Upper lobe of left lung (tissue), 6 donors: ENCODE measurements at regions not wholly inside any gene's neighbourhood (a gene's known extent, or its start where the extent isn't known, plus 50 kb on each side); places are given as distances from the start of the nearest gene placed in this dataset.
A peak's percentile ranks its signal among the peaks of the same experiment; 100 is the strongest.

ENCODE experiments used
- ATAC-seq, 2 donors: fragments of 200-7000 bp; cut with Tn5 transposase; one replicate each; pipeline ENCODE4 v1.9.1; 2022; ENCODE audit warnings: mild to moderate bottlenecking in 2 of 2, moderate library complexity in 2 of 2; ENCODE audit not compliant: low FRiP score in 2 of 2
- DNase-seq, 2 donors: peaks; one replicate each; pipeline ENCODE4 v3.0.0-alpha.2; 2019 to 2020
- H3K27ac ChIP-seq, 4 donors: fragments of 200-600 bp; sonication (generic); one replicate each; pipeline ENCODE4 v1.5.1; 2016 to 2019
- H3K27me3 ChIP-seq, 4 donors: fragments of 200-600 bp; sonication (generic); one replicate each; pipeline ENCODE4 v1.5.1; 2017 to 2019
- H3K36me3 ChIP-seq, 4 donors: fragments of 200-600 bp; sonication (generic); one replicate each; pipeline ENCODE4 v1.5.1; 2016 to 2019
- H3K4me1 ChIP-seq, 4 donors: fragments of 200-600 bp; sonication (generic); one replicate each; pipeline ENCODE4 v1.5.1; 2018 to 2019
- H3K4me3 ChIP-seq, 4 donors: fragments of 200-600 bp; sonication (generic); one replicate each; pipeline ENCODE4 v1.5.1; 2017 to 2019; ENCODE audit warnings: mild to moderate bottlenecking in 2 of 4, moderate library complexity in 1 of 4
- H3K9me3 ChIP-seq, 4 donors: fragments of 200-600 bp; sonication (generic); one replicate each; pipeline ENCODE4 v1.5.1; 2018 to 2019
- EP300 ChIP-seq, 4 donors: sonication (generic); formaldehyde crosslinking; IDR thresholded peaks; one replicate each; pipeline ENCODE4 v1.5.1; 2017; ENCODE audit warnings: antibody characterized with exemption in 4 of 4, control low read depth in 2 of 4
- POLR2A ChIP-seq, 4 donors: fragments of 450-650 bp; IDR thresholded peaks; one replicate each; pipeline ENCODE4 v1.5.1; 2016 to 2017; ENCODE audit warnings: antibody characterized with exemption in 4 of 4, mild to moderate bottlenecking in 2 of 4
- POLR2AphosphoS5 ChIP-seq, 2 donors: sonication (generic); formaldehyde crosslinking; IDR thresholded peaks; one replicate each; pipeline ENCODE4 v1.5.1; 2017; ENCODE audit warnings: antibody characterized with exemption in 2 of 2
- WGBS, 2 donors: methylation state at CpG; one replicate each; pipeline ENCODE4 v1.1.5; 2017 to 2018; 5-methylcytosine and 5-hydroxymethylcytosine counted together
- TF ChIP-seq, protein P1 (sequence below), 6 experiments: fragments of 450-650 bp in 4 of 6; fragments of 200-600 bp in 2 of 6; sonication (generic) in 2 of 6; IDR thresholded peaks; one replicate each; pipeline ENCODE4 v1.5.1; 2016 to 2019; ENCODE audit warnings: antibody characterized with exemption in 6 of 6
- donor health status: DM: no; HTN: no; CAD: no; lungs with moderate emphysema.
- donor health status: DM: no; HTN: yes; CAD: no; lungs with severe emphysema.

- 87% methylated on average over 1 of the region's 1 CpG for WGBS, 2 donors
- H3K4me1 ChIP-seq, result no peaks in the 10 kb centered on the region
- TF ChIP-seq, protein P1, sequence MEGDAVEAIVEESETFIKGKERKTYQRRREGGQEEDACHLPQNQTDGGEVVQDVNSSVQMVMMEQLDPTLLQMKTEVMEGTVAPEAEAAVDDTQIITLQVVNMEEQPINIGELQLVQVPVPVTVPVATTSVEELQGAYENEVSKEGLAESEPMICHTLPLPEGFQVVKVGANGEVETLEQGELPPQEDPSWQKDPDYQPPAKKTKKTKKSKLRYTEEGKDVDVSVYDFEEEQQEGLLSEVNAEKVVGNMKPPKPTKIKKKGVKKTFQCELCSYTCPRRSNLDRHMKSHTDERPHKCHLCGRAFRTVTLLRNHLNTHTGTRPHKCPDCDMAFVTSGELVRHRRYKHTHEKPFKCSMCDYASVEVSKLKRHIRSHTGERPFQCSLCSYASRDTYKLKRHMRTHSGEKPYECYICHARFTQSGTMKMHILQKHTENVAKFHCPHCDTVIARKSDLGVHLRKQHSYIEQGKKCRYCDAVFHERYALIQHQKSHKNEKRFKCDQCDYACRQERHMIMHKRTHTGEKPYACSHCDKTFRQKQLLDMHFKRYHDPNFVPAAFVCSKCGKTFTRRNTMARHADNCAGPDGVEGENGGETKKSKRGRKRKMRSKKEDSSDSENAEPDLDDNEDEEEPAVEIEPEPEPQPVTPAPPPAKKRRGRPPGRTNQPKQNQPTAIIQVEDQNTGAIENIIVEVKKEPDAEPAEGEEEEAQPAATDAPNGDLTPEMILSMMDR (IDR thresholded peaks at IDR 0.05), result no peak
- TF ChIP-seq POLR2A (IDR thresholded peaks at IDR 0.05), result no peak
- H3K4me3 ChIP-seq, result no peak overlapping the region
- DNase-seq, result no peak
- H3K27ac ChIP-seq, result no peak overlapping the region
- H3K27me3 ChIP-seq, result no peaks in the 10 kb centered on the region
- no peaks in the 10 kb centered on the region for H3K9me3 ChIP-seq
- peak in 1 of 2 donors; percentile 45 for ATAC-seq
- no peaks in the 10 kb centered on the region for H3K36me3 ChIP-seq
Observed at GRCh38 chr2:234267534-234267933, 217.0 kb downstream of the SPP2 start.

DNA sequence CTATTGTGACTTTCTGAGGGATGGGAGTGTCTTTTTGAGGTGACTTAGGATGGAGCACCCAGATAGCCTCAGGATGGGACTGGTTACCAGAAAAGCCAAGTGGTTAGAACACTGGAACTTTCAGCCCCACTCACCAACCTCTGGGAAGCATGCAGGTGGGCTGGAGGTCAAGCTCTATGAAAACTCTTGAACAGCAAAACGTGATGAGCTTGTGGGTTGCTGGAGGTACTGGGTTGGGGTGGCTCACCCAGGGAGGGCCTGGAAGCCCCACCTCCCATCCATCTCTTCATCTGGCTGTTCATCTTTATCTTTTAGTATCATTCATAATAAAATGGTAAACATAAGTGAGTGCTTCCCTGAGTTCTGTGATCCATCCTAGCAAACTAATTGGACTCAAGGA lies 216.4 kb downstream of the SPP2 start:
- H3K27ac ChIP-seq, result no peak overlapping the region
- no peaks in the 10 kb centered on the region for H3K9me3 ChIP-seq
- ATAC-seq (no peak), DNase-seq (no peak)
- TF ChIP-seq POLR2A (IDR thresholded peaks at IDR 0.05) (no peak), EP300 (IDR thresholded peaks at IDR 0.05) (no peak), POLR2AphosphoS5 (IDR thresholded peaks at IDR 0.05) (no peak)
- TF ChIP-seq, protein P1 (IDR thresholded peaks at IDR 0.05), result no peak
- no peaks in the 10 kb centered on the region for H3K36me3 ChIP-seq
- 82 to 92% methylated on average over 1 of the region's 1 CpG for WGBS, 2 donors
- no peaks in the 10 kb centered on the region for H3K27me3 ChIP-seq
- H3K4me3 ChIP-seq, result no peak overlapping the region
- no peaks in the 10 kb centered on the region for H3K4me1 ChIP-seq

DNA sequence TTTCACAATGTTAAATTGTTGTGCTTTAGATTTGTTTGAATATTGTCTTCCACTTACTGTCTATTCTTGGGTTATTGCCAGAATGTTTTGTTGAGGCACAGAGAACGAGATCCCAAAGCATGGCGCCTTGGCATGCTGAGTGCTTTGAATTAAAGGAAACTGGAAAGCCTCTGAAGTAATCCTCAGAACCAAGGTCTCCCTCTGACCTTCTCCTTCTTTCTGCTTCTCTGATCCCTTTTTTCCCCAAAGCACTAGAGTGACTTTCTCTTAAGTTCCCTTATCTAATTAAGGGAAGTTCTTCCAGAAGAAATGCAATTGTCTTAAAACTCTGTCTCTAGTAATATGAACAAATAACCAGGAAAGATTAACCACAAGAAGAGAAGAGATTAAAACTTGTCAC lies 214.7 kb downstream of the SPP2 start:
- ATAC-seq (no peak), DNase-seq (no peak)
- H3K27ac ChIP-seq, result no peak overlapping the region
- H3K36me3 ChIP-seq, result no peaks in the 10 kb centered on the region
- no peaks in the 10 kb centered on the region for H3K4me1 ChIP-seq
- no peaks in the 10 kb centered on the region for H3K9me3 ChIP-seq
- no peak for TF ChIP-seq EP300 (IDR thresholded peaks at IDR 0.05)
- no peak for TF ChIP-seq POLR2A (IDR thresholded peaks at IDR 0.05)
- TF ChIP-seq POLR2AphosphoS5 (IDR thresholded peaks at IDR 0.05), result no peak
- TF ChIP-seq, protein P1 (IDR thresholded peaks at IDR 0.05), result no peak
- H3K4me3 ChIP-seq, result no peak overlapping the region
- 79 to 90% methylated on average over 2 of the region's 2 CpGs for WGBS, 2 donors
- no peaks in the 10 kb centered on the region for H3K27me3 ChIP-seq

GRCh38 chr2:234261736-234262135 lies 211.2 kb downstream of the SPP2 start:
- no peak overlapping the region for H3K4me3 ChIP-seq
- H3K27ac ChIP-seq, result no peak overlapping the region
- H3K4me1 ChIP-seq, result no peaks in the 10 kb centered on the region
- no peak for DNase-seq
- H3K27me3 ChIP-seq, result no peaks in the 10 kb centered on the region
- H3K36me3 ChIP-seq, result no peaks in the 10 kb centered on the region
- no peaks in the 10 kb centered on the region for H3K9me3 ChIP-seq
- TF ChIP-seq EP300 (IDR thresholded peaks at IDR 0.05), result no peak
- TF ChIP-seq, protein P1 (IDR thresholded peaks at IDR 0.05), result no peak
- no peak for TF ChIP-seq POLR2AphosphoS5 (IDR thresholded peaks at IDR 0.05)
- no peak for TF ChIP-seq POLR2A (IDR thresholded peaks at IDR 0.05)
- 79 to 83% methylated on average over 2 of the region's 2 CpGs for WGBS, 2 donors
- ATAC-seq, result no peak

DNA sequence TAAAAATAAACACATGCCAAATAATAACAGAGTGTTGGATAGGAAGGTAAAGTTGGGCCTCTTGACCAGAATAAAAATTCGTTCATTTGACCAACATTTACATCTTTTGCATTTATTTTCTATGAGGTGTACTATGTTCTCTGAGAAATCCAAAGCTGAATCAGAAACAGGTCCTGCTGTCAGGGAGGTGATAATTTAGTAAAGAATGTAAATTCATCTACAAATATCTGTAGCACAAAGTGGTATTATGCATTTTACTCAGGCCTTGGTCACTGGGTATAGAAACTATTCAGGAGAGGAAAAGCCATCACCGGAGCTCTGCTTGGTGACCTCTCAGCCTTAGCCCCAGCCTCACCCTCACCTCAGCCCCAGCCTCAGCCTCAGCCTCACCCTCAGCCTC lies 208.9 kb downstream of the SPP2 start:
- no peaks in the 10 kb centered on the region for H3K4me1 ChIP-seq
- WGBS, 2 donors, result 87 to 93% methylated on average over 2 of the region's 2 CpGs

More for the DNA sequence above, 208.9 kb downstream of the SPP2 start:
- DNase-seq (no peak), ATAC-seq (no peak)
- Histone ChIP-seq H3K36me3 (no peaks in the 10 kb centered on the region), H3K27me3 (no peaks in the 10 kb centered on the region), H3K4me3 (no peak overlapping the region), H3K27ac (no peak overlapping the region), H3K9me3 (no peaks in the 10 kb centered on the region)
- no peak for TF ChIP-seq POLR2A (IDR thresholded peaks at IDR 0.05)
- TF ChIP-seq, protein P1 (IDR thresholded peaks at IDR 0.05), result no peak
- no peak for TF ChIP-seq POLR2AphosphoS5 (IDR thresholded peaks at IDR 0.05)
- no peak for TF ChIP-seq EP300 (IDR thresholded peaks at IDR 0.05)
